SK-N-SH (cell line): ENCODE measurements at regions not wholly inside any gene's neighbourhood (a gene's known extent, or its start where the extent isn't known, plus 50 kb on each side); places are given as distances from the start of the nearest gene placed in this dataset.

Experiments
- FOXJ3 ChIP-seq: sonication (generic); formaldehyde crosslinking; IDR thresholded peaks from 2 replicates; pipeline ENCODE4 v1.5.1; 2020; ENCODE audit warnings: mild to moderate bottlenecking, missing genetic modification reagents
- TF ChIP-seq, protein P1 (sequence below): fragments of 200-600 bp; sonication (generic); IDR thresholded peaks from 2 replicates; pipeline ENCODE4 v1.6.1; 2017; ENCODE audit warnings: antibody characterized with exemption, mild to moderate bottlenecking, moderate library complexity

- TF ChIP-seq, protein P1, sequence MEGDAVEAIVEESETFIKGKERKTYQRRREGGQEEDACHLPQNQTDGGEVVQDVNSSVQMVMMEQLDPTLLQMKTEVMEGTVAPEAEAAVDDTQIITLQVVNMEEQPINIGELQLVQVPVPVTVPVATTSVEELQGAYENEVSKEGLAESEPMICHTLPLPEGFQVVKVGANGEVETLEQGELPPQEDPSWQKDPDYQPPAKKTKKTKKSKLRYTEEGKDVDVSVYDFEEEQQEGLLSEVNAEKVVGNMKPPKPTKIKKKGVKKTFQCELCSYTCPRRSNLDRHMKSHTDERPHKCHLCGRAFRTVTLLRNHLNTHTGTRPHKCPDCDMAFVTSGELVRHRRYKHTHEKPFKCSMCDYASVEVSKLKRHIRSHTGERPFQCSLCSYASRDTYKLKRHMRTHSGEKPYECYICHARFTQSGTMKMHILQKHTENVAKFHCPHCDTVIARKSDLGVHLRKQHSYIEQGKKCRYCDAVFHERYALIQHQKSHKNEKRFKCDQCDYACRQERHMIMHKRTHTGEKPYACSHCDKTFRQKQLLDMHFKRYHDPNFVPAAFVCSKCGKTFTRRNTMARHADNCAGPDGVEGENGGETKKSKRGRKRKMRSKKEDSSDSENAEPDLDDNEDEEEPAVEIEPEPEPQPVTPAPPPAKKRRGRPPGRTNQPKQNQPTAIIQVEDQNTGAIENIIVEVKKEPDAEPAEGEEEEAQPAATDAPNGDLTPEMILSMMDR: no peak
- TF ChIP-seq FOXJ3: no peak
These were observed 87.9 kb upstream of the RPL38 start for GRCh38 chr17:74115586-74115985.
